ENCODE measurements at regions not wholly inside any gene's neighbourhood (a gene's known extent, or its start where the extent isn't known, plus 50 kb on each side); places are given as distances from the start of the nearest gene placed in this dataset.

GRCh38 chr5:106906199-106906598 is 764.5 kb downstream of the EFNA5 start (continued):
- no peak for TF ChIP-seq ZNF114 (tag by site-specific recombination; IDR thresholded peaks at IDR 0.05)

GRCh38 chr5:106894964-106895363 is 775.8 kb downstream of the EFNA5 start:
- Histone ChIP-seq H3K36me3 (ENCODE audit: control insufficient read depth in 2 of 2, insufficient read depth in 1 of 2, low read length in 2 of 2) (no peaks in the 10 kb centered on the region), H3K4me3 (ENCODE audit: low read depth, low read length) (no peak overlapping the region), H3K27ac (ENCODE audit: extremely low read depth, low read depth, low read length) (no peak overlapping the region), H3K9me3 (ENCODE audit: control insufficient read depth, insufficient read depth, low read depth, low read length) (no peaks in the 10 kb centered on the region), H3K4me1 (ENCODE audit: control insufficient read depth, insufficient read depth, low read length) (no peaks in the 10 kb centered on the region)
- CTCF ChIA-PET: no interaction called here
- POLR2A ChIA-PET: no interaction called here
- TF ChIP-seq ZNF530 (tag by site-specific recombination; IDR thresholded peaks at IDR 0.05; ENCODE audit: low read depth): no peak
- no peak for TF ChIP-seq ZNF585B (tag by site-specific recombination; IDR thresholded peaks at IDR 0.05)
- 0 out of 2 replicates have a peak, but pooled peaks have one; percentile 36 for TF ChIP-seq ZNF660 (tag by site-specific recombination; IDR thresholded peaks at IDR 0.05)
- TF ChIP-seq ZNF335 (tag by site-specific recombination; conservative IDR thresholded peaks at IDR 0.05): no peak

GRCh38 chr5:106882035-106882434 is 788.7 kb downstream of the EFNA5 start:
- H3K36me3 ChIP-seq (ENCODE audit: control insufficient read depth in 2 of 2, insufficient read depth in 1 of 2, low read length in 2 of 2): no peaks in the 10 kb centered on the region
- H3K9me3 ChIP-seq (ENCODE audit: control insufficient read depth, insufficient read depth, low read depth, low read length): no peaks in the 10 kb centered on the region
- no peak overlapping the region for H3K27ac ChIP-seq (ENCODE audit: extremely low read depth, low read depth, low read length)
- POLR2A ChIA-PET: no interaction called here
- TF ChIP-seq KLF7 (tag by site-specific recombination; IDR thresholded peaks at IDR 0.05; ENCODE audit: borderline replicate concordance): no peak
- no peak for TF ChIP-seq ZNF354C (tag by site-specific recombination; IDR thresholded peaks at IDR 0.05; ENCODE audit: borderline replicate concordance, low read depth)
- TF ChIP-seq ZNF280D (tag by site-specific recombination; IDR thresholded peaks at IDR 0.05): no peak
- TF ChIP-seq ZNF292 (tag by site-specific recombination; IDR thresholded peaks at IDR 0.05; ENCODE audit: borderline replicate concordance, low read depth): no peak
- no peaks in the 10 kb centered on the region for H3K4me1 ChIP-seq (ENCODE audit: control insufficient read depth, insufficient read depth, low read length)
- CTCF ChIA-PET: no interaction called here
- H3K4me3 ChIP-seq (ENCODE audit: low read depth, low read length): no peak overlapping the region

GRCh38 chr5:106880656-106881055 is 790.1 kb downstream of the EFNA5 start:
- Histone ChIP-seq H3K4me1 (ENCODE audit: control insufficient read depth, insufficient read depth, low read length) (no peaks in the 10 kb centered on the region), H3K36me3 (ENCODE audit: control insufficient read depth in 2 of 2, insufficient read depth in 1 of 2, low read length in 2 of 2) (no peaks in the 10 kb centered on the region), H3K9me3 (ENCODE audit: control insufficient read depth, insufficient read depth, low read depth, low read length) (no peaks in the 10 kb centered on the region), H3K4me3 (ENCODE audit: low read depth, low read length) (no peak overlapping the region), H3K27ac (ENCODE audit: extremely low read depth, low read depth, low read length) (no peak overlapping the region)
- ChIA-PET POLR2A (no interaction called here), CTCF (interaction anchor here (1.0 kb wide), 1 partner anchor 9 kb away, joined by 3 read pairs; no protein-coding TSS in a partner anchor)
- TF ChIP-seq KLF16 (tag by site-specific recombination; IDR thresholded peaks at IDR 0.05) (no peak), ZNF10 (tag by site-specific recombination; IDR thresholded peaks at IDR 0.05) (no peak), INSM2 (tag by site-specific recombination; IDR thresholded peaks at IDR 0.05) (no peak), ZNF624 (tag by site-specific recombination; IDR thresholded peaks at IDR 0.05) (no peak), PRDM6 (tag by site-specific recombination; IDR thresholded peaks at IDR 0.05) (no peak), FEZF1 (tag by site-specific recombination; IDR thresholded peaks at IDR 0.05) (no peak), TCF7L2 (IDR thresholded peaks at IDR 0.05; ENCODE audit: borderline replicate concordance, low read depth, low read length) (no peak), ZNF433 (tag by site-specific recombination; IDR thresholded peaks at IDR 0.05; ENCODE audit: low read depth) (no peak), ZBTB48 (tag by site-specific recombination; IDR thresholded peaks at IDR 0.05) (no peak), ELK4 (IDR thresholded peaks at IDR 0.05; ENCODE audit: borderline replicate concordance, low read depth, low read length) (no peak), ZNF707 (tag by site-specific recombination; IDR thresholded peaks at IDR 0.05) (no peak), ZNF626 (tag by site-specific recombination; IDR thresholded peaks at IDR 0.05) (no peak), ZNF768 (tag by site-specific recombination; IDR thresholded peaks at IDR 0.05) (no peak), ZNF24 (tag by site-specific recombination; IDR thresholded peaks at IDR 0.05) (no peak)

All from HEK293 (cell line).